ENCODE measurements at regions not wholly inside any gene's neighbourhood (a gene's known extent, or its start where the extent isn't known, plus 50 kb on each side); places are given as distances from the start of the nearest gene placed in this dataset.

GRCh38 chr15:35727627-35728026 lies 181.7 kb upstream of the DPH6 start:
- DNase-seq (ENCODE audit: low spot score), result no peak

- no peak for DNase-seq (ENCODE audit: low spot score)
Observed at GRCh38 chr15:35728219-35728940, 182.4 kb upstream of the DPH6 start.

GRCh38 chr15:35736150-35736549 lies 190.2 kb upstream of the DPH6 start:
- DNase-seq (ENCODE audit: low spot score), result no peak

- DNase-seq (ENCODE audit: low spot score), result no peak
Observed at GRCh38 chr15:35737441-35737840, 191.5 kb upstream of the DPH6 start.

GRCh38 chr15:35738370-35738769 lies 192.4 kb upstream of the DPH6 start:
- no peak for DNase-seq (ENCODE audit: low spot score)

- DNase-seq (ENCODE audit: low spot score), result no peak
Observed at GRCh38 chr15:35740761-35741160, 194.8 kb upstream of the DPH6 start.

- no peak for DNase-seq (ENCODE audit: low spot score)
Observed at GRCh38 chr15:35741395-35741794, 195.4 kb upstream of the DPH6 start.

GRCh38 chr15:35741881-35742280 lies 195.9 kb upstream of the DPH6 start:
- DNase-seq (ENCODE audit: low spot score), result no peak

- DNase-seq (ENCODE audit: low spot score), result no peak
Observed at GRCh38 chr15:35743321-35743720, 197.4 kb upstream of the DPH6 start.

- DNase-seq (ENCODE audit: low spot score), result no peak
Observed at GRCh38 chr15:35746121-35746520, 200.2 kb upstream of the DPH6 start.

- no peak for DNase-seq (ENCODE audit: low spot score)
Observed at GRCh38 chr15:35748105-35748504, 202.1 kb upstream of the DPH6 start.

GRCh38 chr15:35750051-35750450 lies 204.1 kb upstream of the DPH6 start:
- no peak for DNase-seq (ENCODE audit: low spot score)

- DNase-seq (ENCODE audit: low spot score), result peak; percentile 81
Observed at GRCh38 chr15:35751413-35752133, 205.6 kb upstream of the DPH6 start.

GRCh38 chr15:35752134-35752466 lies 206.1 kb upstream of the DPH6 start:
- DNase-seq (ENCODE audit: low spot score), result no peak

- no peak for DNase-seq (ENCODE audit: low spot score)
Observed at GRCh38 chr15:35753486-35753885, 207.5 kb upstream of the DPH6 start.

- no peak for DNase-seq (ENCODE audit: low spot score)
Observed at GRCh38 chr15:35755237-35755802, 209.4 kb upstream of the DPH6 start.

- no peak for DNase-seq (ENCODE audit: low spot score)
Observed at GRCh38 chr15:35756623-35757022, 210.7 kb upstream of the DPH6 start.

GRCh38 chr15:35757361-35757760 lies 211.4 kb upstream of the DPH6 start:
- no peak for DNase-seq (ENCODE audit: low spot score)

- no peak for DNase-seq (ENCODE audit: low spot score)
Observed at GRCh38 chr15:35757765-35758164, 211.8 kb upstream of the DPH6 start.

- DNase-seq (ENCODE audit: low spot score), result no peak
Observed at GRCh38 chr15:35764661-35765519, 218.9 kb upstream of the DPH6 start.

- no peak for DNase-seq (ENCODE audit: low spot score)
Observed at GRCh38 chr15:35768949-35769348, 223.0 kb upstream of the DPH6 start.

- no peak for DNase-seq (ENCODE audit: low spot score)
Observed at GRCh38 chr15:35769656-35770055, 223.7 kb upstream of the DPH6 start.

Measured in cerebellar cortex (tissue), 1 donor.